Fibroblast of skin of back (primary cell): ENCODE measurements at regions not wholly inside any gene's neighbourhood (a gene's known extent, or its start where the extent isn't known, plus 50 kb on each side); places are given as distances from the start of the nearest gene placed in this dataset.

Experiments used
- DNase-seq: peaks from one replicate; pipeline ENCODE4 v3.0.0-alpha.2; 2013

- peak; percentile 91 for DNase-seq
Measured at GRCh38 chr6:85191656-85192055, 258.2 kb upstream of the NT5E start.

- DNase-seq = peak; percentile 80
Measured at GRCh38 chr6:85186546-85187175, 263.2 kb upstream of the NT5E start.

DNA sequence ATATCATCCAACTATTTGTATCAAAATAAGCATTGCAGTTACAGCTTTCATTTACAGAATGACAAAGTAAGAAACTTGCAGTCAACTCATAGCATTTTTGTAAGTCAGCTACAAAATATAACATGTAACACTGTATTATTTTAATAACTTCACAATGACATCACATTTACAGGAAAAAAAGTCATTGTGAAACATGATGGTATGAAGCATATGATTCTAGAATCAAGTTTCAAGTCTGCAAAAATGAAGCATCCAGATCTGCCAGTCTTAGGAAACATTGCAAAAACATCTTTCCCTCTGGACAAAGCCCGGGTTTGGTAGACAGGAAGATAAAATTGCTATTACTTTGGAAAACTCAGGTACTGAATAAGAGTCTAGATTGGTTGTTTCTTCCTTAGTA lies 263.9 kb upstream of the NT5E start:
- DNase-seq = peak; percentile 82

- no peak for DNase-seq
Measured at GRCh38 chr6:85183841-85184240, 266.0 kb upstream of the NT5E start.

DNA sequence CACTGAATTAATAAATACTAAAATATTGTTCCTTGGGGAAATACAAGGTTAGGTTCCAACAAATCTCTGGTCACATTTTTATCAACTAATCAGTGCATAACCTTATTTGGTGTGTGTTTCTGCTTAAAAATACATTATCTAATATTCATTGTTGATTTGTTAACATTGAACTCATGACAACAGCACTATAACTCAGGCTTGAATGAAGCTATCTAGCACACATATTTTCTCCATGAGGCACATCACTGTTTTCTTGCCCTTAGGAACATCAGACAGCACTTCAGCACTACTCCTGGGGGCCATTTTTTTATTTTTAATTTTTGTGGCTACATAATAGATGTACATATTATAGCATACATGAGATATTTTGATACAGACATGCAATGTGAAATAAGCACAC lies 277.2 kb upstream of the NT5E start:
- peak; percentile 70 for DNase-seq

GRCh38 chr6:85172161-85172560 lies 277.7 kb upstream of the NT5E start:
- DNase-seq = no peak

- no peak for DNase-seq
Measured at GRCh38 chr6:85169189-85169588, 280.7 kb upstream of the NT5E start.

DNA sequence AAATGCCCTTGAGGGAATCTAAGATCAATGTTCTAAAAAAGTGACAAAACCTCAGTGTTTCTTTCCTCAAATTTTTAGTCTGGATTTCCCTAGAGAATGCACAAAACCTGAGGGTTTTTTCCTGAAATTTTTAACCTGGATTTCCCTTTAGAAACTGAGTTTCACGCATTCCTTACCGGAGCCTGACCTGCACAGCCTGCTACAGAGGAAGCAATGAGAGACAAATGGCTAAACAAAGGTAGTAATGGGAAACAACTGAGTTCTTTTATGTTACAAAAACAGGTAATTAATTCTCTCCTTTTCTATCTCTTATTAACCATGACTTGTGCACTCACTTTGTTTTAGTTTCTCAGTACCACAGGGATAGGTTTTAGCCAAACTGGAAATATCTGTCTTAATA lies 281.7 kb upstream of the NT5E start:
- no peak for DNase-seq

GRCh38 chr6:85166114-85166741 lies 283.7 kb upstream of the NT5E start:
- DNase-seq = peak; percentile 19

GRCh38 chr6:85163156-85164080 lies 286.5 kb upstream of the NT5E start:
- DNase-seq = no peak

DNA sequence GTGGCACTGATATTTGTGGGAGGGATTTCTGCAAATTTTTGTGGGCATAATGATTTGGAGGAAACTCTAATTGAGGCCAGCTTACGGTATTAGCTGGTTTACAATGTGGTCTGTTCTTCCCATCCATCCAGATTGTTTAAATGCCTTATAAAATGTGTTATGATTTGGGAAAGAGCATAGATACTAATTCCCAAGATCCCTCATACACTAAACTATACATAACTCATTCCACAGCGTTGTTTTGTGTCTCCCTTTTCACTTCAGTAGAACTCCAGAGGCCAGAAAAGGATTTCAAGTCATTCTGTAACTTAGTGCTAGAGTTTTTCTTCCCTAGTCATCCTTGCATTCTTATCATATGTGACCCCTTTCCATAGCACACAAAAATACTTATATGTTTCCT lies 292.6 kb upstream of the NT5E start:
- peak; percentile 80 for DNase-seq

DNA sequence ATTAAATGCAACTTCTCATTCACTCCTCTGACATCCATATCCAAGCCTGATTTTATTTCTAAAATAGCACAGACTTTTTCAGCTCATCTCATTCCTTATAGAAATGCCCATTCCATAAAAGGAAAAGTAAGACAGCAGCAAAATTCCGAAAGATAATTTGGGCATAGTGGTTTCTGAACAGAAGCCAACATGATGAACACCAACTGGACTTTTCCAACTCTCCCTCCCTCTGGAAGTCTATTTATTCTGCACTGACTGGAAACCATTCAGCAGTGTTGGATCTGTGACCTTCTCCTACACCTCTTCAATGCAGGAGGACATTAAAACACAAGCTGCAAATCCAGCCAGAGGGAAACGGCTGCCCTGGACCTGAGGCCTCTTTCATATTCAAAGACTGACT lies 306.2 kb upstream of the NT5E start:
- peak; percentile 88 for DNase-seq

- DNase-seq = peak; percentile 91
Measured at GRCh38 chr6:85137865-85138264, 312.0 kb upstream of the NT5E start.

GRCh38 chr6:85136310-85136709 lies 313.6 kb upstream of the NT5E start:
- DNase-seq = no peak

DNA sequence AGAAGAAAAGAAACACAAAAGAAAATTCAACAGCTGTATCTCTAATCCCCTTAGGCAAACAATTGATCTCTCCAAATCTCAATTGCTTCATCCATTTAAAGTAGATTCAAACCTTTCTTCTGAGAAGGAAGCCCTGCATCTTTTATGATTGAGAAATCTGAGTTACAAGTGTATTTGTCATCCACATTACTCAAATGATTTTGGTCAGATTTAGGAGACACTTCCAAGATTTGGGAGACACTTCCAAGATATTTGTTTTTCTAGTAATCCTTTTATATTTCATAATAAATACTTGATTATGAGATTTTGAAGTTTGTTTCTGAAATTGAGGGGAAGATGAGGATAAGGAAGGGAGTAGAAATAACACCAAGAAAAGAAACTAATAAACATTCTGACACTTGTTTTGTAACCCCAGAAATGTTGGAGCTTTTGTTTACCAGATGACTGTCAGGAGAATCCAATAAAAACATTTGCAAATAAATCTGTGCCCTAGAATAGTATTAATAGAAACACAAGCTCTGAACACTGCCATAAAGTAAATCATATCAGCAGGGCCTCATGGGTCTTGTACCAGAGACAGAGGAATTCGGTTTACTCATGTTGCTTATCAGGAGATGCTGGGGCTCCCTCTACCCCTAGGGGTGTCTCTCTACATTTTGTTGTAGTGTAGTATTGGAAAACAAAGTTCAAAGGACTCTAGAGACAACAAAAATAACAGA lies 314.3 kb upstream of the NT5E start:
- peak; percentile 84 for DNase-seq

DNA sequence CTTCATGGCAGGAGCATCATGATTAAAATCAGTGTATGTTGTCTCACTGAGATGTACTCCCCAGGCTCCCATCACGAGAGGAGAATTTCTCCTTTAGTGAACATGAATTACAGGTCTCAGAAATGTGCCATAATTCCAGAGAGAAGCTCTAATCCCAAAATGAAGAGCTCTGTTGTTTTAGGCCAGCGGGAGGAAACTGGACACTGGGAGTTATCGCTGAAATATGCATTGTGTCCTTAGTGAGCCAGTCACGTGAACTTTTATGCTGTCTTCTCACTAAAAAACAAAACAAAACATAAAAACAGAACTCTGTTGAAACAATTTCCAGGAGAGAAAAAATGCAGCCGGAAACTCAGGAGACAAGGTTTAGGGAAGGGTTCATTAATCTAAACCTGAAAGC lies 315.7 kb upstream of the NT5E start:
- peak; percentile 56 for DNase-seq

DNA sequence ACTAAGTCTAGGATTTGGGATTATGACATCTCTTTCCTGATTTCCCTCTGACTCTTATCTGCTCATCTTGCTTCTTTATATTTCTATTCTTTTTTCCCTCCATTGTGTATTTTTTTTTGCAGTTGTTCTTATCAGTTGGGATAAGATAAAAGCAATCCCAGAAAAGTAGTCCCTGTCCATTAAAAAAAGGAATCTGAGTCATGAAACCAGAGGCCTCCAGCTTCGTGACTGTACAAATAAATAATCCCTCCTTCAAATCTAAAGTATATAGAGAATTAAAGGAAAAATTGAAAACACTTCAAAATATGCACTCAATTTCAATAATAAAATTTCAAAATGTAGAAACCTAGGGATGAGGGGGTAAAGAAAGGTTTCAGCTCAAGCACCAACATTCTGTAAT lies 317.8 kb upstream of the NT5E start:
- DNase-seq = no peak

GRCh38 chr6:85130743-85131142 lies 319.1 kb upstream of the NT5E start:
- peak; percentile 70 for DNase-seq

DNA sequence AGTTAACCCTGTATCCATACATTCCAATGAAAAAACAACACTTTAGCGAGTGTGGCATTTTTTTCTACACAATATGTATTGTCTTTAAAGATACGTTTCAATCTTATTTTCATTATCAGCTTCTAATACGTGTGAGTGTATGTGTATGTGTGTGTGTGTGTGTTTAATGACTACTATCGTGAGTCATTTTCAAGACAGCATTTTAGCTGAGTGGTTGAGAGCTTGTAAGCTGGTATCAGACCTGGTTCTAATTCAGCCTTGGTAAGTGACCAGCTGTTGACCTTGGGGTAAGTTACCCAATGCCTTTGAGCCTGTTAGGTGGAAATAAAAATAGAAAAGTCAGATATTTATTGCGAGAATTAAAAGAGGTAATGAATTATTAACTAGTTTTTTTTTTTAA lies 320.0 kb upstream of the NT5E start:
- peak; percentile 71 for DNase-seq

DNA sequence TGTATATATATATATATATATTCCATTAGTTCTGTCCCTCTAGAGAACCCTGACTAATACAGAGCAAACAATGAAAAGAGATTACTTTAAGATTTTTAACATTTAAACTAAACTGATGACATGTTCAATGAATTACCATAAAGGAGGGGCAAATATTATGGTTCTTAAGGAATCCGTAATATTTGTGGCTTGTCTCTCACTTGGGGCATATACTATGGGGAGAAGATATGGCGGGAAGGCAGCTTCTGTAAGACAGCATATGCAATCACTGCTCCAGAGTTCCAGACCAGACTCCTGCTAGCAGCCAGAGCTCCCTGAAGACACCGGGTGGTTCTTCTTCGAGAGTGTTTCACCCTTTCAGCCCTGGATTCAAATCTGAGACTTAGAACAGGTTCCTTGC lies 321.1 kb upstream of the NT5E start:
- DNase-seq = peak; percentile 65

DNA sequence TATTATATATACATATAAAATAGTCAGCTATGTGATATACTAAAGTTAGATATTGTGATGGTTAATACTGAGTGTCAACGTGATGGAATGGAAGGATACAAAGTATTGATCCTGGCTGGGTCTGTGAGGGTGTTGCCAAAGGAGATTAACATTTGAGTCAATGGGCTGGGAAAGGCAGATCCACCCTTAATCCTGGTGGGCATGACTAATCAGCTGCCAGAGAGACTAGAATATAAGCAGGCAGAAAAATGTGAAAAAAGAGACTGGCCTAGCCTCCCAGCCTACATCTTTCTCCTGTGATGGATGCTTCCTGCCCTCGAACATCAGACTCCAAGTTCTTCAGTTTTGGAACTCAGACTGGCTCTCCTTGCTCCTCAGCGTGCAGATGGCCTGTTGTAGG lies 321.6 kb upstream of the NT5E start:
- peak; percentile 67 for DNase-seq

DNA sequence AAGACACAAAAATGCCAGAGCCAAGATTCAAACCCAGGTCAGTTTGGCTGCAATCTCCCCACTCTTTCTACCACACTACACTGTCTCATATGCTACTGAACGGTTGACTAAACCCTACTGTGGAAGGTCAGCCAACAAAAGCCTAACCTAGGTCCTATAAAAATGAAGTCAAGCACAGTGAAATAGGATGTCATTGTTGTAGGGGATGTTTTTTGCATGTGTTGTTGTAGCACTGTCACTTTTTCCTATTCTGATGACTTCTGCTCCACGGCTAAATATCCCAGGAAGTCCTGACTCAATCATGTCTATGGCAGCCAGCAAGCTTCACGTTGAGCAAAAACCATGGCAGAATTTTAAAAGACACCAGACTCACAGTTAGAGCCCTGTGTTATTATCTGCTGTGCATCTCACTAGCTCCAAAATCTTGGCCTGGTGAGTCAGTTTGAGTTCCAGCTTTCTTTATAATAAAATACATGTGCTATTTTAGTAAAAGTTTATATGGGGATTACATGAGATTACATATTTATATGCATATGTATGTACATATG lies 322.1 kb upstream of the NT5E start:
- DNase-seq = peak; percentile 63

DNA sequence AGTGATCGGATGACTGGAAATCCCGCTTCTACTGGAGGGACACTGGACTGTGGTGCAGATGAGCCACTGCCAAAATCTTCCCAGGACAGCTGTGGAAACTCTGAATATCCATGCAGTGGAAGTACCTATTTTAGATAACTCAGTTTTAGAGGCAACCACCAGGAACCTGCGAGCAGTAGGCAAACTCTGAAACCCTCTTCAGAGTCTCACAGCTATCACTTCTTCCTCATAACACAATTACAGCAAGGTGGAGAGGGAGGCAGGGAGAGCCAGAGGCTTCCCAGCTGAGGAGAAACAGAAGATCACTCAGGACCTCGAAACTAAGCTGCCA lies 322.8 kb upstream of the NT5E start:
- DNase-seq = no peak
